Kidney epithelial cell (primary cell): ENCODE measurements at regions not wholly inside any gene's neighbourhood (a gene's known extent, or its start where the extent isn't known, plus 50 kb on each side); places are given as distances from the start of the nearest gene placed in this dataset.

Experiments used
- DNase-seq: peaks from one replicate; pipeline ENCODE4 v3.0.0-alpha.2; 2010; ENCODE audit warnings: low read depth
- H3K27me3 ChIP-seq: 2 replicates; pipeline ENCODE4 v1.6.0; 2011; ENCODE audit warnings: low read length; ENCODE audit not compliant: control insufficient read depth, insufficient read depth
- H3K36me3 ChIP-seq: 2 replicates; pipeline ENCODE4 v1.5.1; 2011; ENCODE audit warnings: low read length; ENCODE audit not compliant: control insufficient read depth, insufficient read depth
- H3K4me3 ChIP-seq: 2 replicates; pipeline ENCODE4 v1.5.1; 2011; ENCODE audit warnings: low read depth, mild to moderate bottlenecking, control low read depth, low read length
- CTCF ChIP-seq: IDR thresholded peaks from 2 replicates; pipeline ENCODE4 v1.5.1; 2011; ENCODE audit warnings: mild to moderate bottlenecking, moderate library complexity, low read length, control low read depth, inconsistent platforms; ENCODE audit not compliant: insufficient read depth, poor library complexity, severe bottlenecking

DNA sequence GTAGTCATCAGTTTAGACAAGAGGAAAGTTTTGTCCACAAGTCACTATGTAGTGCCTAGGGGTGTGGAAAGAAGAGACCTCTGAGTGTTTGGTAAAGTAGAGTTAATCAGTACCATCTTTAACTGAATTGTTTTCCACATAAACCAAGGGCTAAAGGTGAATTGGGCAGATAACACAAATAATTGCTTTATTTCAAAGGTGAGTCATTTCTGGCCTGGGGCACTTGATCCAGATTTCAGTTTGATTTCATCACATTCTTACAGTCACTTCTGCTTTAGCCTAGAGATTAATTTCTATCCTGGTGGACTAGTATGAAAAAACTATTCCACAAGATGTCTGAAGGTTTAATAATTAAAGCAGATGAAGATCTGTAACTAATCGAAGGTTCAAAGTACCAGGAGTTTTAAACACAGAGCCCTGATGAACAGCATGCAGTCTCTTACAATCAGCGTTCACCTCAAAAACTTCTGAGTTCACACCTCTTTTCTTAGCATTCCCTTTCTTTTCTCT lies 74.5 kb upstream of the BOD1L1 start:
- Histone ChIP-seq H3K4me3 (no peak overlapping the region), H3K36me3 (no peaks in the 10 kb centered on the region), H3K27me3 (no peaks in the 10 kb centered on the region)
- no peak for TF ChIP-seq CTCF
- DNase-seq = peak; percentile 52

- TF ChIP-seq CTCF = no peak
- no peak for DNase-seq
- H3K27me3 ChIP-seq = no peaks in the 10 kb centered on the region
- H3K36me3 ChIP-seq = no peaks in the 10 kb centered on the region
- no peak overlapping the region for H3K4me3 ChIP-seq
These were observed 75.6 kb upstream of the BOD1L1 start for GRCh38 chr4:13703096-13703495.

DNA sequence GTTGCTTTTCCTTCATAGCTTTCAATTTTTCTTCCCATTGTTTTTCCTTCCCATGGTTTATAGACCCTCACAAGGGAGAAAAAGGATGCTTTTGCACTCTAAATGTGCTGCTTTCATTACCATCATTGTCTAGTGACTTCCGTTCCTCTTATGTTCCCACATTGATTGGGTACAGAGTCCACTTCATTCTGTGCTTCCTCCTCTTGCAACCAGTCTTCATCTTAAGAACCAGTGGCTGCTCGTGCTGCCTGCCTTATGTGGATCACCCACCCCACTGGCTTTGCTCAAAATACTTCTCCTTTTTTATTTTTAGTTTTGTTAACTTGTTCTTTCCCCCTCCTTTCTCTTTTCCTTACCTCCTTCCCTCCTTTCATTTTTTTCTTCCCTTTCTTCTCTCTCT lies 76.5 kb upstream of the BOD1L1 start:
- no peak for DNase-seq
- no peaks in the 10 kb centered on the region for H3K27me3 ChIP-seq
- no peak overlapping the region for H3K4me3 ChIP-seq
- no peaks in the 10 kb centered on the region for H3K36me3 ChIP-seq
- no peak for TF ChIP-seq CTCF

DNA sequence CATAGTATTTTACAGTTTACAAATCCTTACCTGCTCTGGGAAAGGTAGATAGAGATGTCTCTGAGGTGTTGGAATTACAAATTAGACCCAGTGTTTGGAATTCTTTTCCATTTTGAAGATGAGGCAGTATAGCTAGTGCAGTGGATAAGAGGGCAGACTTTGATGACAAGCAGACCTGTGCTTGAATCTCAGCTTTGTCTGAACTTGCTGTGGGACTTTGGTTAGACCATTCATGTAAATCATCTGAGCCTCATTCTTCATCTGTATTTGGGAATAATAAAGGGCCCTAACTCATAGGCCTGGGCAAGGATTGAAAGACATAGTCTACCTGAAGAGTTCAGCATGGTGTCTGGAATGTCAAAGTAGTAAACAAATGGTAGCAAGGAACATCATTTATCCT lies 77.2 kb upstream of the BOD1L1 start:
- Histone ChIP-seq H3K4me3 (no peak overlapping the region), H3K36me3 (no peaks in the 10 kb centered on the region), H3K27me3 (no peaks in the 10 kb centered on the region)
- no peak for DNase-seq
- TF ChIP-seq CTCF = no peak

- Histone ChIP-seq H3K27me3 (no peaks in the 10 kb centered on the region), H3K36me3 (no peaks in the 10 kb centered on the region), H3K4me3 (no peak overlapping the region)
- DNase-seq = peak; percentile 83
- no peak for TF ChIP-seq CTCF
These were observed 78.1 kb upstream of the BOD1L1 start for GRCh38 chr4:13705521-13706041.

GRCh38 chr4:13706120-13706519 lies 78.6 kb upstream of the BOD1L1 start:
- no peak for DNase-seq
- no peak overlapping the region for H3K4me3 ChIP-seq
- no peaks in the 10 kb centered on the region for H3K36me3 ChIP-seq
- no peak for TF ChIP-seq CTCF
- H3K27me3 ChIP-seq = no peaks in the 10 kb centered on the region
